GM12864 (cell line): ENCODE measurements at regions not wholly inside any gene's neighbourhood (a gene's known extent, or its start where the extent isn't known, plus 50 kb on each side); places are given as distances from the start of the nearest gene placed in this dataset.

Experiments
- DNase-seq: peaks from one replicate; pipeline ENCODE4 v3.0.0-alpha.2; 2011; ENCODE audit warnings: low read depth
- H3K4me3 ChIP-seq: 2 replicates; pipeline ENCODE4 v1.5.1; 2011; ENCODE audit warnings: mild to moderate bottlenecking, low read depth, low read length, control low read depth
- CTCF ChIP-seq: IDR thresholded peaks from 2 replicates; pipeline ENCODE4 v1.5.1; 2011; ENCODE audit warnings: low read depth, mild to moderate bottlenecking, moderate library complexity, low read length, control low read depth, inconsistent platforms; ENCODE audit errors: missing control alignments

- no peak for DNase-seq
- TF ChIP-seq CTCF, result no peak
These were observed 63.3 kb upstream of the PRPS1 start for GRCh38 chrX:107565015-107565414.

GRCh38 chrX:107565931-107566603, 62.2 kb upstream of the PRPS1 start:
- TF ChIP-seq CTCF, result no peak
- no peak overlapping the region for H3K4me3 ChIP-seq
- DNase-seq, result no peak

More at GRCh38 chrX:107565015-107565414, 63.3 kb upstream of the PRPS1 start:
- no peak overlapping the region for H3K4me3 ChIP-seq

- H3K4me3 ChIP-seq, result no peak overlapping the region
- no peak for TF ChIP-seq CTCF
- DNase-seq, result no peak
These were observed 61.6 kb upstream of the PRPS1 start for GRCh38 chrX:107566604-107567262.

GRCh38 chrX:107567370-107567769, 60.9 kb upstream of the PRPS1 start:
- no peak for DNase-seq
- no peak for TF ChIP-seq CTCF
- H3K4me3 ChIP-seq, result no peak overlapping the region

DNA sequence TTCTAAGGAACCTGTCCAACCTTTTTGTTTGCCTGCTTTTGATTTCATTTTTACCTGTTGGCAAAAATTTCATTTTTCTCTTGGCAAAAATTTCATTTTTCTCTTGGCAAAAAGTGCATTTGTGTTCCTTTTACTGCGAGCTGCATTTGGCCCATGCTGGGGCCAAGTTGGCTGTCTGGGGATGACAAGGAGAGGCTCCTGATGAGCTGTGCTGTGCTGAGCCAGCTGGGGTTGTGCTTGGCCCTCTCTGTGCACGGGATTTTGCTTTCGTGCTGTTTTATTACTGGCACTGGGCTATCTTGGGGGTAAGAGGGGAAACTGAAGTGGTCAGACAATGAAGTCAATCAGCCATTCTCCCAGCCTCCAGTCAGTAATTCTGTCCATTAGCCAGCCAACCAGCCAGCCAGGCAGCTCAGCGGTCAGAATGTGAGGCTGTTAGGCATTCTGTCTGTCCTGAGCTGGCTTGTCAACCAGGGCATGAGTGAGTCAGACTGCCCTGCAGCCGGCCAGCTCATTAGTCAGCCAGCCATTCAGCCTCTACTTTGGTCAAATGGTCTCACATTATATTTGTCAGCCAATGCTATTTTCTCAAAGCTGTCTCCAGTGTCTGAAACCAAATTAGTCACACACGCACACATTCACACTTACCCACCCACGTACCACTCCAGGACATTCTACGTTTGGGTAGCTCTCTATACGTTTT, 56.9 kb upstream of the PRPS1 start:
- H3K4me3 ChIP-seq, result no peak overlapping the region
- TF ChIP-seq CTCF, result no peak
- no peak for DNase-seq

DNA sequence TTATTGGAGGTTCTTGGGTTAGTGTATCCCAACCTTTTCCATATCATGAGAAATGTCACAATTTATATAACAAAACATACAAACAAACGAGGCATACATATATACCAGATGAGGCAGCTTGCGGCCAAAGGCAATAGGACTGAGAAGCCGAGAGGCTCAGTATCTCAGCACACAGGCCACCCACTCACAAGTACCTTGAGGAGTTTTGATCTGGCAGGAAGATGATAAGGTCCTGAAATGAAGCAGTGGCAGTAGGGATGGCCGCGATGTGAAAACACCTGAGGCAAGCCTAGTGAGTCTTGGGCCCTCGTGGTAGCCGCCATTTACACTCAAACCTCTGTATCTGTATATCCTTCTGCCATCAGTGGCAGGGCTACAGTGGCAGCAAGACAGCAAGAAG, 55.3 kb upstream of the PRPS1 start:
- DNase-seq, result no peak
- no peak overlapping the region for H3K4me3 ChIP-seq
- no peak for TF ChIP-seq CTCF
